Transverse colon (tissue), 4 donors: ENCODE measurements at regions not wholly inside any gene's neighbourhood (a gene's known extent, or its start where the extent isn't known, plus 50 kb on each side); places are given as distances from the start of the nearest gene placed in this dataset.

Experiments
- EP300 ChIP-seq: sonication (generic); formaldehyde crosslinking; IDR thresholded peaks from one replicate; pipeline ENCODE4 v1.6.1; 2017; ENCODE audit warnings: antibody characterized with exemption, low read depth
- POLR2A ChIP-seq: fragments of 450-650 bp; IDR thresholded peaks from one replicate; pipeline ENCODE4 v1.6.1; 2016; ENCODE audit warnings: antibody characterized with exemption, mild to moderate bottlenecking, moderate library complexity
- POLR2AphosphoS5 ChIP-seq, 3 donors: sonication (generic); formaldehyde crosslinking; IDR thresholded peaks; one replicate each; pipeline ENCODE4 v1.6.1; 2016; ENCODE audit warnings: antibody characterized with exemption in 3 of 3
- TF ChIP-seq, protein P1 (sequence below), 5 experiments: fragments of 200-600 bp in 3 of 5; fragments of 450-650 bp in 2 of 5; sonication (generic) in 3 of 5; IDR thresholded peaks; 1 replicate in 2 of 5; 2 replicates in 3 of 5; pipeline ENCODE4 v1.5.1; 2016 to 2017; ENCODE audit warnings: antibody characterized with exemption in 5 of 5, inconsistent platforms in 3 of 5, mild to moderate bottlenecking in 2 of 5, moderate library complexity in 1 of 5

DNA sequence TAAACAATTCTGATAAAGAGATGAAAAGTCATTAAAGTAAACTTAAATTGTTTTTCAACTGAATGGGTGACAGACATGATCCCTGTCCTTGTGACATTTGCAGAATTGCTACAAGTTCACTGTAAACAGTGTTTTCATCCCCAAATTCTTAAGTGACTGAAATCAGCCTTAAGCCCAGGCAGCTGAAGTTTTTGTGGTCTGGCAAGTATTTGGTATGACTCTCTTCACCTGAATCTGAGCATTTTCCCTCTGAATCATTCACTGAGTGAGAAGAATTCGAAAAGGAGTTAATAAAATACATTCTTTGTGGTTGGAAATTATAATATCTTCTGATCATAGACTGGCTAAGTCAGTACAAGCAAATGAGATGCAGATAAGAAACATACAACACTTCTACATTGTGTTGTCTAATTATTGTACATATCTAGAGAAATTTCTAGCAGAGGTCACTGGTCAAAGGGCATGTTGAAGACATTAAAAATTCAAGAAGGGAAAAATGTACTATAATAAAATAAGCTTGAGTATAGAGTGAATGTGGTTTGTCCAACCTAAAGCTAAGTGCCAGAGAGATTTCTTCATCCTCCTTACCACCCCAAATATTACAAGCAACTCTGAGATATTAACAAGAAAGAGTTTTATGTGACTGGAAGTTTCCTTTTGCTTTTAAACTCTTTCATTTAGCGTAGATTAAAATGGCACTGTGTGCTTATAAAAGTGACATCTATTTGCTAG, 177.8 kb upstream of the DIO2 start:
- TF ChIP-seq POLR2AphosphoS5 (IDR thresholded peaks at IDR 0.05) (no peak), POLR2A (no peak), EP300 (no peak)
- TF ChIP-seq, protein P1, sequence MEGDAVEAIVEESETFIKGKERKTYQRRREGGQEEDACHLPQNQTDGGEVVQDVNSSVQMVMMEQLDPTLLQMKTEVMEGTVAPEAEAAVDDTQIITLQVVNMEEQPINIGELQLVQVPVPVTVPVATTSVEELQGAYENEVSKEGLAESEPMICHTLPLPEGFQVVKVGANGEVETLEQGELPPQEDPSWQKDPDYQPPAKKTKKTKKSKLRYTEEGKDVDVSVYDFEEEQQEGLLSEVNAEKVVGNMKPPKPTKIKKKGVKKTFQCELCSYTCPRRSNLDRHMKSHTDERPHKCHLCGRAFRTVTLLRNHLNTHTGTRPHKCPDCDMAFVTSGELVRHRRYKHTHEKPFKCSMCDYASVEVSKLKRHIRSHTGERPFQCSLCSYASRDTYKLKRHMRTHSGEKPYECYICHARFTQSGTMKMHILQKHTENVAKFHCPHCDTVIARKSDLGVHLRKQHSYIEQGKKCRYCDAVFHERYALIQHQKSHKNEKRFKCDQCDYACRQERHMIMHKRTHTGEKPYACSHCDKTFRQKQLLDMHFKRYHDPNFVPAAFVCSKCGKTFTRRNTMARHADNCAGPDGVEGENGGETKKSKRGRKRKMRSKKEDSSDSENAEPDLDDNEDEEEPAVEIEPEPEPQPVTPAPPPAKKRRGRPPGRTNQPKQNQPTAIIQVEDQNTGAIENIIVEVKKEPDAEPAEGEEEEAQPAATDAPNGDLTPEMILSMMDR (IDR thresholded peaks at IDR 0.05): no peak
